B cell (primary cell): ENCODE measurements at regions not wholly inside any gene's neighbourhood (a gene's known extent, or its start where the extent isn't known, plus 50 kb on each side); places are given as distances from the start of the nearest gene placed in this dataset.

Experiments used
- ATAC-seq: fragments of 200-7000 bp; cut with Tn5 transposase; one replicate; pipeline ENCODE4 v1.10.0; 2021; ENCODE audit warnings: low read depth, mild to moderate bottlenecking, moderate number of reproducible peaks, moderate library complexity
- CTCF ChIA-PET: fragments of 350-600 bp; sonication (Branson Sonifier 250); formaldehyde crosslinking; loops from one replicate; lab custom pipeline; 2021; ENCODE audit warnings: antibody characterized with exemption, inconsistent platforms; lab: Charles Lee
- POLR2A ChIA-PET: fragments of 350-600 bp; sonication (Branson Sonifier 250); formaldehyde crosslinking; loops from one replicate; lab custom pipeline; 2021; ENCODE audit warnings: antibody characterized with exemption; lab: Charles Lee
- DNase-seq: peaks from one replicate; pipeline ENCODE4 v3.0.0; 2013
- H2AFZ ChIP-seq: 2 replicates; pipeline ENCODE4 v1.6.1; 2012; ENCODE audit warnings: mild to moderate bottlenecking, low read depth, low read length; ENCODE audit not compliant: insufficient read depth, poor library complexity, severe bottlenecking
- H3K27ac ChIP-seq, 2 donors: 1 replicate in 1 of 2; 2 replicates in 1 of 2; pipeline ENCODE4 v1.5.1; 2012 to 2013; ENCODE audit warnings: low read length in 2 of 2, mild to moderate bottlenecking in 2 of 2, moderate library complexity in 1 of 2
- H3K27me3 ChIP-seq, 4 experiments: fragments of 200-600 bp in 1 of 4; sonication (generic) in 1 of 4; replicated peaks in 1 of 4; 1 replicate in 2 of 4; 2 replicates in 2 of 4; pipeline versions ENCODE4 v1.6.1 to v1.7.0; 2013 to 2016; ENCODE audit warnings: low read length in 3 of 4, mild to moderate bottlenecking in 2 of 4, mixed read lengths in 1 of 4, moderate library complexity in 1 of 4; ENCODE audit not compliant: insufficient read depth in 4 of 4, control insufficient read depth in 3 of 4; ENCODE audit errors: control extremely low read depth in 1 of 4
- H3K36me3 ChIP-seq, 2 experiments: replicated peaks in 1 of 2; 1 replicate in 1 of 2; 2 replicates in 1 of 2; pipeline versions ENCODE4 v1.6.1 to v1.7.1; 2013; ENCODE audit warnings: low read length in 1 of 2; ENCODE audit not compliant: insufficient read depth in 2 of 2, control insufficient read depth in 1 of 2; ENCODE audit errors: control extremely low read depth in 1 of 2, extremely low read depth in 1 of 2
- H3K4me1 ChIP-seq, 2 donors: fragments of 200-600 bp in 1 of 2; sonication (generic) in 1 of 2; 1 replicate in 1 of 2; 2 replicates in 1 of 2; pipeline versions ENCODE4 v1.5.1 to v1.6.1; 2013 to 2017; ENCODE audit warnings: low read length in 2 of 2; ENCODE audit not compliant: control insufficient read depth in 2 of 2, insufficient read depth in 2 of 2
- H3K4me2 ChIP-seq: replicated peaks from 2 replicates; pipeline ENCODE3; 2012; ENCODE audit warnings: mild to moderate bottlenecking, low read depth, low read length; ENCODE audit not compliant: poor library complexity, severe bottlenecking
- H3K4me3 ChIP-seq, 5 experiments: fragments of 200-600 bp in 1 of 5; sonication (generic) in 1 of 5; 1 replicate in 3 of 5; 2 replicates in 2 of 5; pipeline versions ENCODE4 v1.5.1 to v1.7.0; 2011 to 2016; ENCODE audit warnings: low read length in 4 of 5, mild to moderate bottlenecking in 4 of 5, low read depth in 2 of 5, control low read depth in 1 of 5, moderate library complexity in 1 of 5; ENCODE audit not compliant: insufficient read depth in 1 of 5; ENCODE audit errors: control extremely low read depth in 1 of 5, extremely low read depth in 1 of 5
- H3K79me2 ChIP-seq: fragments of 200-600 bp; sonication (generic); one replicate; pipeline ENCODE4 v1.6.0; 2016; ENCODE audit warnings: low read length; ENCODE audit not compliant: control insufficient read depth, insufficient read depth
- H3K9ac ChIP-seq: fragments of 200-600 bp; sonication (generic); 2 replicates; pipeline ENCODE4 v1.6.1; 2017; ENCODE audit warnings: mild to moderate bottlenecking, low read length, moderate library complexity
- H3K9me3 ChIP-seq, 3 donors: one replicate each; pipeline versions ENCODE4 v1.6.1 to v1.7.1; 2013; ENCODE audit warnings: low read length in 2 of 3; ENCODE audit not compliant: control insufficient read depth in 2 of 3, insufficient read depth in 1 of 3; ENCODE audit errors: control extremely low read depth in 1 of 3
- H4K20me1 ChIP-seq: 2 replicates; pipeline ENCODE4 v1.6.0; 2012; ENCODE audit warnings: mild to moderate bottlenecking, low read length; ENCODE audit not compliant: insufficient read depth, control insufficient read depth, poor library complexity, severe bottlenecking
- H3K27ac Mint-ChIP-seq: one replicate; pipeline ENCODE4 v1.8.0; 2021; ENCODE audit warnings: mixed read lengths
- H3K27me3 Mint-ChIP-seq: one replicate; pipeline ENCODE4 v1.8.0; 2021; ENCODE audit warnings: mixed read lengths
- H3K4me1 Mint-ChIP-seq: one replicate; pipeline ENCODE4 v1.8.0; 2021; ENCODE audit warnings: mixed read lengths
- H3K4me3 Mint-ChIP-seq: one replicate; pipeline ENCODE4 v1.8.0; 2021; ENCODE audit warnings: mixed read lengths
- H3K9me3 Mint-ChIP-seq: one replicate; pipeline ENCODE4 v1.8.0; 2022; ENCODE audit warnings: mixed read lengths; ENCODE audit not compliant: insufficient read depth
- EZH2 ChIP-seq: IDR thresholded peaks from 2 replicates; pipeline ENCODE4 v1.6.1; 2012; ENCODE audit warnings: borderline replicate concordance, low read depth, mild to moderate bottlenecking, moderate library complexity, low read length; ENCODE audit not compliant: insufficient read depth, poor library complexity, severe bottlenecking
- WGBS: methylation state at CpG from one replicate; pipeline ENCODE4 v1.1.5; 2013; ENCODE audit warnings: missing lambda C conversion rate; ENCODE audit not compliant: insufficient coverage; 5-methylcytosine and 5-hydroxymethylcytosine counted together
- intact Hi-C: fragments of 100-400 bp; cut with micrococcal nuclease; formaldehyde crosslinking; loops from one replicate; pipeline ENCODE4 v1.10.0; 2022
- TF ChIP-seq, protein P1 (sequence below): fragments of 200-600 bp; IDR thresholded peaks from one replicate; pipeline ENCODE4 v1.8.0; 2022; ENCODE audit warnings: antibody characterized with exemption, mild to moderate bottlenecking

DNA sequence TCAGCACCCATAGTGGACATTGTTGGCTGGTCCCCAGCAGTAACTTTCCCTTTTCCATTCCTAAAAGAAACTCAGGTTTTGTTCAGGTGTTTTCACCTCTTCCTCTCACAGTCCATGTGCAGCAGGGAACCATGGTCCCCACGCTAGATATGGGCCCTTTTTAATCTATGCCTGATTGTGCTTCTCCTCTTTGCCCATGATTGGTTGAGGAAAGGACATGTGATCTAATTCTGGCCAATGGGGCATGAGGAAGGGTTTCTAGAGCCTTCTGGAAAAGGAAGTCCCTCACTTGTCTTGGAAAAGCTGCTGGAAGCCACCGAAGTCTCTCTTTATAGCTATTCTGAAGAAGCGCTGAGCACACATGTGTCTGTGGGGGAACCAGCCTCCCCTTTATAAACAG, 330.7 kb downstream of the ACTR3B start:
- Mint-ChIP-seq H3K27me3 (no peaks in the 10 kb centered on the region), H3K9me3 (peaks cover 2% of the 10 kb centered on the region), H3K4me3 (no peak overlapping the region), H3K4me1 (no peaks in the 10 kb centered on the region), H3K27ac (no peak overlapping the region)
- H3K79me2 ChIP-seq, result no peaks in the 10 kb centered on the region
- POLR2A ChIA-PET, result no interaction called here
- TF ChIP-seq EZH2, result no peak
- TF ChIP-seq, protein P1, sequence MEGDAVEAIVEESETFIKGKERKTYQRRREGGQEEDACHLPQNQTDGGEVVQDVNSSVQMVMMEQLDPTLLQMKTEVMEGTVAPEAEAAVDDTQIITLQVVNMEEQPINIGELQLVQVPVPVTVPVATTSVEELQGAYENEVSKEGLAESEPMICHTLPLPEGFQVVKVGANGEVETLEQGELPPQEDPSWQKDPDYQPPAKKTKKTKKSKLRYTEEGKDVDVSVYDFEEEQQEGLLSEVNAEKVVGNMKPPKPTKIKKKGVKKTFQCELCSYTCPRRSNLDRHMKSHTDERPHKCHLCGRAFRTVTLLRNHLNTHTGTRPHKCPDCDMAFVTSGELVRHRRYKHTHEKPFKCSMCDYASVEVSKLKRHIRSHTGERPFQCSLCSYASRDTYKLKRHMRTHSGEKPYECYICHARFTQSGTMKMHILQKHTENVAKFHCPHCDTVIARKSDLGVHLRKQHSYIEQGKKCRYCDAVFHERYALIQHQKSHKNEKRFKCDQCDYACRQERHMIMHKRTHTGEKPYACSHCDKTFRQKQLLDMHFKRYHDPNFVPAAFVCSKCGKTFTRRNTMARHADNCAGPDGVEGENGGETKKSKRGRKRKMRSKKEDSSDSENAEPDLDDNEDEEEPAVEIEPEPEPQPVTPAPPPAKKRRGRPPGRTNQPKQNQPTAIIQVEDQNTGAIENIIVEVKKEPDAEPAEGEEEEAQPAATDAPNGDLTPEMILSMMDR, result no peak
- 100% methylated on average over 1 of the region's 3 CpGs for WGBS
- no peaks in the 10 kb centered on the region for H4K20me1 ChIP-seq
- peaks cover 0 to 2% (median 0%) of the 10 kb centered on the region in 4 experiments for H3K27me3 ChIP-seq
- no peak overlapping the region for H2AFZ ChIP-seq
- intact Hi-C loops, result no loop called here
- CTCF ChIA-PET, result no interaction called here
- peaks cover 0 to 14% (median 0%) of the 10 kb centered on the region in 3 donors for H3K9me3 ChIP-seq
- no peaks in the 10 kb centered on the region for H3K4me1 ChIP-seq
- no peak for ATAC-seq
- H3K9ac ChIP-seq, result no peak overlapping the region
- DNase-seq, result no peak
- H3K4me3 ChIP-seq, result no peak overlapping the region
- H3K27ac ChIP-seq, result no peak overlapping the region
- no peak overlapping the region for H3K4me2 ChIP-seq
- no peaks in the 10 kb centered on the region for H3K36me3 ChIP-seq

DNA sequence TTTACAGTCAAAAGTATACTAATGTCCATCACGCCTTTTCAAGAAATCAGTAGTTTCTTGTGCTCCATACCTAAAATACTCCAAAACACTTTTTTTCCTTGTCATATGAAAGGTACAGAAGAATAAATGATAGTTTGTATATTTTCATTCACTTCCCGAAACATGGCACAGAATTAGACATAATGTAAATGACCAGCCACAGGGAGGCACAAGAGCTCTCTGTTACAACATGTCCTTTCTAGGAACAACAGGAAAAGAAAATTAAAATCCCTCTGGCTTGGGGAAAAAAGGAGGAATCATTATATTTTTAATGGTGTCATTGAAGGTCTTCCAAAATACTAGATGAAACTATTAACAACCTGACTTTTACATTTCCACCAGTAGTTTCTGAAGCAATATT, 331.2 kb downstream of the ACTR3B start:
- DNase-seq (no peak), ATAC-seq (no peak)
- no peak overlapping the region for H2AFZ ChIP-seq
- no peak overlapping the region for H3K27ac ChIP-seq
- Mint-ChIP-seq H3K9me3 (peaks cover 2% of the 10 kb centered on the region), H3K27ac (no peak overlapping the region), H3K4me3 (no peak overlapping the region), H3K4me1 (no peaks in the 10 kb centered on the region), H3K27me3 (no peaks in the 10 kb centered on the region)
- no peak for TF ChIP-seq EZH2
- TF ChIP-seq, protein P1, result no peak
- intact Hi-C loops, result no loop called here
- no peaks in the 10 kb centered on the region for H4K20me1 ChIP-seq
- peaks cover 0 to 2% (median 0%) of the 10 kb centered on the region in 4 experiments for H3K27me3 ChIP-seq
- no peaks in the 10 kb centered on the region for H3K4me1 ChIP-seq
- H3K79me2 ChIP-seq, result no peaks in the 10 kb centered on the region
- no peak overlapping the region for H3K4me2 ChIP-seq
- ChIA-PET POLR2A (no interaction called here), CTCF (no interaction called here)
- H3K9me3 ChIP-seq, result peaks cover 0 to 14% (median 0%) of the 10 kb centered on the region in 3 donors
- WGBS, result no CpG with 5 or more reads among the region's 2 CpGs
- no peak overlapping the region for H3K4me3 ChIP-seq
- no peak overlapping the region for H3K9ac ChIP-seq
- H3K36me3 ChIP-seq, result no peaks in the 10 kb centered on the region
